NAMALWA (cell line): ENCODE measurements at regions not wholly inside any gene's neighbourhood (a gene's known extent, or its start where the extent isn't known, plus 50 kb on each side); places are given as distances from the start of the nearest gene placed in this dataset.

Experiments used
- DNase-seq: peaks from one replicate; pipeline ENCODE4 v3.0.0-alpha.2; 2015; ENCODE audit warnings: low spot score

GRCh38 chrX:46447384-46447783 is 97.8 kb downstream of the ZNF674 start:
- DNase-seq: no peak

- DNase-seq: peak; percentile 87
Measured at GRCh38 chrX:46446727-46447378, 98.4 kb downstream of the ZNF674 start.

GRCh38 chrX:46444011-46444410 is 101.2 kb downstream of the ZNF674 start:
- DNase-seq: no peak

- DNase-seq: no peak
Measured at GRCh38 chrX:46436744-46437143, 108.5 kb downstream of the ZNF674 start.

GRCh38 chrX:46433892-46434291 is 111.3 kb downstream of the ZNF674 start:
- DNase-seq: no peak

- DNase-seq: peak; percentile 55
Measured at GRCh38 chrX:46408553-46409407, 136.4 kb downstream of the ZNF674 start.

- no peak for DNase-seq
Measured at GRCh38 chrX:46407753-46408130, 137.5 kb downstream of the ZNF674 start.

- no peak for DNase-seq
Measured at GRCh38 chrX:46407036-46407752, 138.0 kb downstream of the ZNF674 start.

- DNase-seq: no peak
Measured at GRCh38 chrX:46404774-46405173, 140.4 kb downstream of the ZNF674 start.

GRCh38 chrX:46400530-46401443 is 144.4 kb downstream of the ZNF674 start:
- DNase-seq: no peak

GRCh38 chrX:46398874-46399273 is 146.3 kb downstream of the ZNF674 start:
- no peak for DNase-seq

GRCh38 chrX:46398126-46398525 is 147.1 kb downstream of the ZNF674 start:
- DNase-seq: no peak

GRCh38 chrX:46386511-46386910 is 158.7 kb downstream of the ZNF674 start:
- peak; percentile 23 for DNase-seq

- DNase-seq: no peak
Measured at GRCh38 chrX:46383006-46383405, 162.2 kb downstream of the ZNF674 start.

- DNase-seq: no peak
Measured at GRCh38 chrX:46382595-46382994, 162.6 kb downstream of the ZNF674 start.

GRCh38 chrX:46381630-46382029 is 163.6 kb downstream of the ZNF674 start:
- peak; percentile 51 for DNase-seq

- DNase-seq: no peak
Measured at GRCh38 chrX:46380148-46380752, 165.0 kb downstream of the ZNF674 start.

- peak; percentile 38 for DNase-seq
Measured at GRCh38 chrX:46376246-46376885, 168.9 kb downstream of the ZNF674 start.

GRCh38 chrX:46375831-46376230 is 169.4 kb downstream of the ZNF674 start:
- no peak for DNase-seq

- DNase-seq: no peak
Measured at GRCh38 chrX:46374371-46374770, 170.8 kb downstream of the ZNF674 start.

GRCh38 chrX:46367491-46367890 is 177.7 kb downstream of the ZNF674 start:
- DNase-seq: no peak
